Thoracic aorta (tissue), 2 donors: ENCODE measurements at regions not wholly inside any gene's neighbourhood (a gene's known extent, or its start where the extent isn't known, plus 50 kb on each side); places are given as distances from the start of the nearest gene placed in this dataset.

Experiments
- ATAC-seq: fragments of 150-250 bp; one replicate; pipeline ENCODE4 v1.8.0; 2017; ENCODE audit warnings: low read depth; ENCODE audit not compliant: insufficient number of reproducible peaks, low FRiP score
- DNase-seq: peaks from one replicate; pipeline ENCODE4 v3.0.0-alpha.2; 2020; ENCODE audit warnings: low spot score
- H3K27ac ChIP-seq, 2 donors: fragments of 200-600 bp; sonication (generic); 1 replicate in 1 of 2; 2 replicates in 1 of 2; pipeline ENCODE4 v1.5.1; 2016; ENCODE audit warnings: mild to moderate bottlenecking in 2 of 2, moderate library complexity in 2 of 2
- H3K27me3 ChIP-seq: fragments of 200-600 bp; sonication (generic); replicated peaks from 2 replicates; pipeline ENCODE4 v1.6.0; 2016; ENCODE audit warnings: mild to moderate bottlenecking; ENCODE audit not compliant: insufficient read depth
- H3K36me3 ChIP-seq: fragments of 200-600 bp; sonication (generic); one replicate; pipeline ENCODE4 v1.5.1; 2016
- H3K4me1 ChIP-seq, 2 donors: fragments of 200-600 bp; sonication (generic); 1 replicate in 1 of 2; 2 replicates in 1 of 2; pipeline versions ENCODE4 v1.5.1 to v1.6.0; 2016; ENCODE audit warnings: low read depth in 2 of 2, mild to moderate bottlenecking in 1 of 2; ENCODE audit not compliant: control insufficient read depth in 1 of 2
- H3K4me3 ChIP-seq: fragments of 200-600 bp; sonication (generic); 2 replicates; pipeline ENCODE4 v1.5.1; 2016; ENCODE audit warnings: mild to moderate bottlenecking
- H3K9me3 ChIP-seq: fragments of 200-600 bp; sonication (generic); 2 replicates; pipeline ENCODE4 v1.5.1; 2016
- TF ChIP-seq, protein P1 (sequence below): fragments of 200-600 bp; sonication (generic); IDR thresholded peaks from one replicate; pipeline ENCODE4 v1.5.1; 2019; ENCODE audit warnings: antibody characterized with exemption

DNA sequence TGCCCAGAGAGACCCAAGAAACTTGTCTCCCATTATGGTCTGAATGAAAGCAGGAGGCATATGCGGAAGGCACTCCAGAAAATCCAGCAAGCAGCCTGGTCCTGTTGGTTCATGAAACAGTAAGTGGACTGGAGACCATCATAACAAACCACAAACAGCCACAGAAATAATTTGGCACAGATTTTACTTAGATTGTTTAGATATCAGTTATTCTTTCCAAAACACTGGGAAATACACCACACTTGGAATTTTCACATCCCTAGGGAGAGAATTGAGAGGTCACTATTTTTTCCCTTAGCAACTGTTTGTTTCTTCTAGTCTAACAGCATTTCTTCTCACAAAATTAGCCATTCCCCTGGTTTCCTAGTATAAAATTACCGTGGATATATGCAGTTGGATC lies 300.8 kb downstream of the OSTF1 start:
- no peaks in the 10 kb centered on the region for H3K36me3 ChIP-seq
- ATAC-seq = no peak
- H3K9me3 ChIP-seq = peaks cover 8% of the 10 kb centered on the region
- H3K27me3 ChIP-seq = no peaks in the 10 kb centered on the region
- TF ChIP-seq, protein P1, sequence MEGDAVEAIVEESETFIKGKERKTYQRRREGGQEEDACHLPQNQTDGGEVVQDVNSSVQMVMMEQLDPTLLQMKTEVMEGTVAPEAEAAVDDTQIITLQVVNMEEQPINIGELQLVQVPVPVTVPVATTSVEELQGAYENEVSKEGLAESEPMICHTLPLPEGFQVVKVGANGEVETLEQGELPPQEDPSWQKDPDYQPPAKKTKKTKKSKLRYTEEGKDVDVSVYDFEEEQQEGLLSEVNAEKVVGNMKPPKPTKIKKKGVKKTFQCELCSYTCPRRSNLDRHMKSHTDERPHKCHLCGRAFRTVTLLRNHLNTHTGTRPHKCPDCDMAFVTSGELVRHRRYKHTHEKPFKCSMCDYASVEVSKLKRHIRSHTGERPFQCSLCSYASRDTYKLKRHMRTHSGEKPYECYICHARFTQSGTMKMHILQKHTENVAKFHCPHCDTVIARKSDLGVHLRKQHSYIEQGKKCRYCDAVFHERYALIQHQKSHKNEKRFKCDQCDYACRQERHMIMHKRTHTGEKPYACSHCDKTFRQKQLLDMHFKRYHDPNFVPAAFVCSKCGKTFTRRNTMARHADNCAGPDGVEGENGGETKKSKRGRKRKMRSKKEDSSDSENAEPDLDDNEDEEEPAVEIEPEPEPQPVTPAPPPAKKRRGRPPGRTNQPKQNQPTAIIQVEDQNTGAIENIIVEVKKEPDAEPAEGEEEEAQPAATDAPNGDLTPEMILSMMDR = no peak
- H3K4me3 ChIP-seq = no peak overlapping the region
- no peak overlapping the region for H3K27ac ChIP-seq
- DNase-seq = no peak
- H3K4me1 ChIP-seq = peaks cover 0 to 8% of the 10 kb centered on the region in 2 donors

DNA sequence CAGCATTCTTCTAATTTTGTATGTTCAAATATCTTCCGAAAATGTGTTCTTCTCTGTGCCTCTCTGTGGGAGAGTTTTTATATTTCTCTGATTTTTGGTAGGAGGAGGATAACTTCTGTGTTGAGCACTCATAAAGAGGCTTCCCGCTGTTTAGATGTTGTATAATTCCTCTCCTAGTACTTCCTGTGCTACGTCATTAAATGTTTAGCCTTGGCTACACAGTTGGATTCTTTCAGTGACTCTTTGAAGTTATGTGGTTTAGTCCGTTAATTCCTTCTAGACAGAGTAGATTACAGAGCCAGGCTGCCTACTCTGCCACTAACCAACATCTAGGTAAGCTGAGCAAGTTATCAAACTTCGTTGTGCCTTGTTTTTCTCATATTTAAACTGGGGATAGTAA lies 302.6 kb downstream of the OSTF1 start:
- Histone ChIP-seq H3K9me3 (peaks cover 4% of the 10 kb centered on the region), H3K27me3 (no peaks in the 10 kb centered on the region), H3K4me1 (peaks cover 0 to 8% of the 10 kb centered on the region in 2 donors), H3K27ac (no peak overlapping the region), H3K36me3 (no peaks in the 10 kb centered on the region), H3K4me3 (no peak overlapping the region)
- TF ChIP-seq, protein P1 = no peak
- DNase-seq (no peak), ATAC-seq (no peak)

DNA sequence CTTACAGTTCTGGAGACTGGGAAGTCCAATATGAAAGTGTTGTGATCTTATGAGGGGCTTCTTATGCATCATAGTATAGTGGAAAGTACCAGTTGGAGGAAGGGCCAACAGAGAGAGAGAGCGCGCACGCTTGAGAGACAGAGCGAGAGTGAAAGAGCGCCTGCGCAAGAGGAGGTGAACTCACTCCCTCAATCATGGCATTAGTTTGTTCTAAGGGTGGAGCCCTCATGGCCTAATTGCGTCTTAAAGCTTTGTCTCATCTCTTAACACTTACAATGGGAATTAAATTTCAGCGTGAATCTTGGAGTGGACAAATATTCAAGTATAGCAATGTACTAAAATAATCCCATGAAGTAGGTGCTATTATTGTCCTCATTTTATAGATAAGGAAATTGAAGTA lies 303.2 kb downstream of the OSTF1 start:
- no peaks in the 10 kb centered on the region for H3K36me3 ChIP-seq
- H3K27ac ChIP-seq = no peak overlapping the region
- no peak for ATAC-seq
- H3K9me3 ChIP-seq = no peaks in the 10 kb centered on the region
- DNase-seq = no peak
- peaks cover 0 to 8% of the 10 kb centered on the region in 2 donors for H3K4me1 ChIP-seq
- H3K27me3 ChIP-seq = no peaks in the 10 kb centered on the region
- TF ChIP-seq, protein P1 = no peak
- H3K4me3 ChIP-seq = no peak overlapping the region

DNA sequence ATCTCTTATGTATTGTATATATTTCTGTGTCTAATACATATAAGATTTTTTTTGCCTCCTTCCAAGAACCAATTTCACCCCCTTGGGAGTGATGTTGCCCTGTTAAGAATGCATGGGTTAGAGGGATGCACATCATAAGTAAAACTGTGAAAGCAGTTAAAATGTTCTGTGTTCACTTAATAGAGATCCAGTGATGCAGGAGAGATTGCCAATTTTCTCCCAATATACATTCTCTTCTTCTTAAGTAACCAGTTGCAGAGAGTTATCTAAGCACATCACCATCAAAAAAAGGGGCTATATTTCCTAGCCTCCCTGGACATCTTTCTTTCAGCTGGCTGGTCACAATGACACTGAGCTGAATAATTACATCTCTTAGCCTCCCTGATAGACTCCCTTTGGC lies 307.0 kb downstream of the OSTF1 start:
- H3K4me1 ChIP-seq = no peaks in the 10 kb centered on the region
- H3K27me3 ChIP-seq = no peaks in the 10 kb centered on the region
- TF ChIP-seq, protein P1 = no peak
- no peaks in the 10 kb centered on the region for H3K36me3 ChIP-seq
- ATAC-seq = no peak
- H3K27ac ChIP-seq = no peak overlapping the region
- no peaks in the 10 kb centered on the region for H3K9me3 ChIP-seq
- no peak overlapping the region for H3K4me3 ChIP-seq
- no peak for DNase-seq

DNA sequence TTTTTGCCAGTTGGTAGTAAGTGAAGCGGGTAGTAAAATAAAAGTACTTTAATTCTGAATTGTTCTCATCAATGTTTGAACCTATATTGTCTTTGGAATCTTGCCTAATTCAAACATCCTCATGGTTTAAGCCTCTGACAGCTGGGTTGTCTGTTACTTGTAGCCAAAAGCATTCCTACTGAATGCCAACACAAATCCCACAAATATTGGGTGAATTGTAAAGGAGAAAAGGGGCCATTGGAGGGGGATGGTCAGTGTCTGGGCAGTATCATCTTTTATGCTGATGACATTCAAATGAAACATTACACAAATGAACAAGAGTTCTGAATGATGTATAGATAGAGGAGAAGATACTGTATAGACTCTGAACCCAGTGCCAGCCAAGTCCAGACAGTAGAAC lies 309.5 kb downstream of the OSTF1 start:
- no peaks in the 10 kb centered on the region for H3K27me3 ChIP-seq
- no peaks in the 10 kb centered on the region for H3K9me3 ChIP-seq
- no peaks in the 10 kb centered on the region for H3K36me3 ChIP-seq
- H3K4me3 ChIP-seq = no peak overlapping the region
- no peaks in the 10 kb centered on the region for H3K4me1 ChIP-seq
- no peak for ATAC-seq
- DNase-seq = no peak
- H3K27ac ChIP-seq = no peak overlapping the region
- TF ChIP-seq, protein P1 = no peak
